HG02870 (cell line): ENCODE measurements at regions not wholly inside any gene's neighbourhood (a gene's known extent, or its start where the extent isn't known, plus 50 kb on each side); places are given as distances from the start of the nearest gene placed in this dataset.

Experiments
- ATAC-seq: cut with Tn5 transposase; IDR thresholded peaks from one replicate; pipeline ENCODE4 v1.9.1; 2021; ENCODE audit warnings: mild to moderate bottlenecking, moderate library complexity; ENCODE audit not compliant: unreplicated experiment

- no peak for ATAC-seq
Measured at GRCh38 chr7:130958846-130959245, 224.8 kb upstream of the KLF14 start.

DNA sequence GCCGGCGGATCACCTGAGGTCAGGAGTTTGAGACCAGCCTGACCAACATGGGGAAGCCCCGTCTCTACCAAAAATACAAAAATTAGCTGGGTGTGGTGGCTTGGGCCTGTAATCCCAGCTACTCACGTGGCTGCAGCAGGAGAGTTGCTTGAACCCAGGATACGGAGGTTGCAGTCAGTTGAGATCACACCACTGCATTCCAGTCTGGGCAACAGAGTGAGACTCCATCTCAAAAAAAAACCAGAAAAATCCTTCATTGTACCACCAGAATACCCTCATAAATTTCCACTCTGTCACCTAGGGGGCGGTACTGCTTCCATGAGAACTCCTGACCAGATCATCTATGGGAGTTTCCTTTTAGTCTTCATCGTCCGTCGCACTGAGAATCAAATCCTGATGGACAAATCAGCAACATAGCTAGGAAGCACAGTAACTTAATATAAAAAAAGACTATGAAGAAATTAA, 225.8 kb upstream of the KLF14 start:
- ATAC-seq, result no peak

DNA sequence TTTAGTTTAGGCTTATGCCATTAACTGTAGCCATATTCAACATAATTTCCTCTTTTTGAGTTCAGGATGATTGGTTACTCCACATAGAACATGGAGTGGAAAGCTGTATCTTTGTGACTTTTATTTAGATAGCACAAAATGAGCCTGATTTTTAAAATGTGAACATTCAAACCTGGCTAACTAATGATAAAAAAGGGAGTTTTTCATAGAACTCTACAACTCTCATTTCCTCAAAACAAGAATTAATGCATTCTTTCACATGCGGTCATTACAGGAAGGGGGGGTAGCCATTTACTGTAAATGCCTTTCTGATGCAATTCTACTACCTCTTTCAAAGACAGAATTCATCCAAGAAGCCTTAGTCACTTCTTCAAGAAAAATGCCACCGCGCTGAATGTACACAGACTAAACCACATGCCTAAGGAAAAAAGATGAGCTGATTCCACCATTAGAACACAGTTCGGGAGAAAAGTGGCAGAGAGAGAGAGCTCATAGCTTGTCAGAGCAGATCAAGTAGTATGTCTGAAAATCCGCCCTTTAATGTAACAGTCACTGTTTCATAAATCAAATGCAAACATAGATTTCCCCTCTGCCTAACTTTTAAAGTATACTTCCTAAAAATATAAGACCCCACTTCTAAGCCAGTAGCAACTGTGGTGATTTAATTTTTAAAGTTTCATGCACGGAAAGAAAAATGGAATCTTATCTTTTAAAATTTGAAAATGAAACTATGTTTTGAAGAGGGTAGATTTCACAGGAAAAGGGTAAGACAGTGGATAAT, 226.4 kb upstream of the KLF14 start:
- ATAC-seq, result no peak

DNA sequence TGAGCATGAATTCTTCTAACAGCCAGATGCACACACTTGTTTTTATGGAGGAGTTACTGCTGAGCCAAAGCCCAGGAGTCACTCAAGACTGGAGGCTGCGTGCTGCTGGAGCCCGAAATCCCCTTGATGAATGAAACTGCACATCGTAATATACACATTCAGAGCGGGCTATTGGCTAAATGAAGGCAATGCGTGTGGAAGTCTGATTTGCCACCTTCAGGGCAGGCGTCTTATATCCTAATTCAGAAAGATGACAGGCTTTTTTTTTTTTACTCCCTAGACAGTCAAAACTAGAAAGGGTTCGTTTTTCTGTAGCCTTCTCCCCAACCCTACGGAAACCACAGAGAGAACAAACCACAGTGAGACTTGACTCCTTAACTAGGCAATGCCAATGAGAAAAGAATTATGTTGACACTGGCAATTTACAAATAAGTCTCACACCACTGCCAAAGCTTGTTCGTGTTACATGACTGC, 227.2 kb upstream of the KLF14 start:
- ATAC-seq, result peak; percentile 67

DNA sequence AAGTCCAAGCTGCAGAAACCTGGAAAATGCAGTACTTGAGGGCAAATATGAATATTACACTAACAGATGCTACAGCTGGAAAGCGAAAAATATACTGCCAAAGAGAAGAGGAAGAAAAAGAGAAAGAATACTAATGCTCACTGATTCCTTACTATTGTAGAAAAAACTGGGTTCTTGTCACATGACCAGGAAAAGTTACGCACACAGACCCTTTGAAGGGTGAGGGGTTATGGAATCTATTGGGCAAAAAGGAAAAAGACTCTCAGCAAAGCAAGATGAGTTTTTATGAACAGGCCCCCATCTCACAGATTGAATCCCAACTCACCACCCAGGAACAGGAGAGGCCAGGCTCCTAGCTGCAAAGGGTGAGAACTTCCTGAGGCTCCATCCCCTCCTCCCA, 228.1 kb upstream of the KLF14 start:
- ATAC-seq, result no peak

GRCh38 chr7:130963339-130963738, 229.3 kb upstream of the KLF14 start:
- ATAC-seq, result no peak

DNA sequence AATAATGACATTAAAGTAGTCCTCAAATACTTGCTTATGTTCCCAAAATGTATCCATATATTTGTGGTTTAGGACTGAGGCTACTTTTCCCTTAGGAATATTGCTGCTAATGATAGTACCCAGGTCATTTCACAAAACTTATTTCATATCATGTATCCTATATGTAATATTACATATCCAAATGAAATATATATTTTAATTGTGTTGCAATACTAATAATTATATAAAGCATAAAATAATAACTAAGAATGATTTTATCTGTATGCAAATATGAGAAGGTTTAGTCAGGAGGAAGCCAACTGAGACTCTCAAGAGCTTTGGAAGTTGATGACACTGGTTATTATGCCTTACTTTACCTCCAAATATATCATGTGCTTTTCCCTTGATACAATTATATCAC, 231.5 kb upstream of the KLF14 start:
- no peak for ATAC-seq

DNA sequence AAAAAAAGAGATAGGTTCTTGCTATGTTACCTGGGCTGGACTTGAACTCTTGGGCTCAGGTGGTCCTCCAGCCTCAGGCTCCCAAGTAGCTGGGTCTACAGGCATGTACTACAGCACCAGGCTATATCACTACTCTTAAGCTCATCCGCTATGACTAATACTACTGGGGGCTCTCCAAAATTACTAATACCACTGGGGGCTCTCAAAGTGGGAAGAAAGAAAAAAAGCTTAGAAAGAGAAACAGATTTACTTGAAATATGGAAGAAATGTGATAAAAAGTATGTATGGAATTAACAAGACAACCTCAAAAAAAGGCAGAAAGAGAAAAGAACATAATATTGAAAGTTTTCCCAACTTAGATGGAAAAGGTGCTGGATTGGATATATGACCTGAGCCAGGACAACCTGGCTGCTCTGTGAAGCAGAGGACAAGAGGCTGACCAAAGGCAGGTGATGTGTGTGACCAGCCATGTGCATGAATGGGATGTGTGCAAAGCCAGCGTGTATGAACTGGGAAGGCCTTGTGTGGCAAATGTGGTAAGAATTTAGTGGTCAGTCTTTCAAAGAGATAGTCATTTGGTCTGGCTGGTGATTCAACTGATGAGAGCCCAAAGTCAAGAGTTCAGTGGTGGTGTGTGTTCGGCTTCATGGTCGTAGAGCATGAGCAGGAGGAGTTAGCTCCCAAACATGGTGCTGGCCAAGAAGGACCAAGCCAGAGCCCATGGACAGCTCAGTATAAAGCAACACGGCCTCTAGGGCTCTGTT, 232.4 kb upstream of the KLF14 start:
- ATAC-seq, result peak; percentile 77

- no peak for ATAC-seq
Measured at GRCh38 chr7:130970196-130970595, 236.2 kb upstream of the KLF14 start.

DNA sequence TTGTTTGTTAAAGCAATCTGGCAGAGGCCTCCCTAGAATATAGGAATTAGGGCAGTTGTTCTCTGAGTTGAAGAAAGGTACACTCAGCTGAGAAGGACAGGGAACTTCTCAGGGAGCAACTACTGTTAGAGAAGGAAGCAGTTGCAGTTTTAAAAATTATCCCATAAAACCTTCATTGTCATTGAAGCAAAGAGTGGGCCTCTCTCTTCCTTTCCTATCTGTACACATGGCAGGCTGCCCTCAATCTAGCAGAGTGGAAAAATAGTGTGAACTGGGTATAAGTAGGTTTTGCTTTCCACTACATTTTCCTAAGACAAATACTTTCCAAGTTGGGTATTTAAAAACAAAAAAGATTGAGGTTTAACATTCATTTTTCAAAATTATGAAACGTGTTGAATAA, 236.7 kb upstream of the KLF14 start:
- no peak for ATAC-seq

- no peak for ATAC-seq
Measured at GRCh38 chr7:130971297-130971696, 237.3 kb upstream of the KLF14 start.

- no peak for ATAC-seq
Measured at GRCh38 chr7:130972201-130972600, 238.2 kb upstream of the KLF14 start.

DNA sequence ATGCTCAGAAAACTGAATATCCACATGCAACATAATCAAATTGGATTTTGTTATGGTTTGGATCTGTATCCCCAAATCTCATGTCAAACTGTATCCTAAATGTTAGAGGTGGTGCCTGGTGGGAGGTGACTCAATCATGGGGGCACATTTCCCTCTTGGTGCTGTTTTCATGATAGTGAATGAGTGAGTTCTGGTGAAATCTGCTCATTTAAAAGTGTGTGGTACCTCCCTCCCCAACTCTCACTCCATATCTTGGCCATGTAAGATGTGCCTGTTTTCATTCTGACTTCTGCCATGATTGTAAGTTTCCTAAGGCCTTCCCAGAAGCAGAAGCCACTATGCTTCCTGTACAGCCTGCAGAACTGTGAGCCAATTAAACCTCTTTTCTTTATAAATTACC, 239.6 kb upstream of the KLF14 start:
- no peak for ATAC-seq

- ATAC-seq, result no peak
Measured at GRCh38 chr7:130974169-130974568, 240.2 kb upstream of the KLF14 start.

- ATAC-seq, result no peak
Measured at GRCh38 chr7:130974794-130975193, 240.8 kb upstream of the KLF14 start.

GRCh38 chr7:130975731-130976130, 241.7 kb upstream of the KLF14 start:
- no peak for ATAC-seq

GRCh38 chr7:130982160-130982638, 248.2 kb upstream of the KLF14 start:
- peak; percentile 51 for ATAC-seq

DNA sequence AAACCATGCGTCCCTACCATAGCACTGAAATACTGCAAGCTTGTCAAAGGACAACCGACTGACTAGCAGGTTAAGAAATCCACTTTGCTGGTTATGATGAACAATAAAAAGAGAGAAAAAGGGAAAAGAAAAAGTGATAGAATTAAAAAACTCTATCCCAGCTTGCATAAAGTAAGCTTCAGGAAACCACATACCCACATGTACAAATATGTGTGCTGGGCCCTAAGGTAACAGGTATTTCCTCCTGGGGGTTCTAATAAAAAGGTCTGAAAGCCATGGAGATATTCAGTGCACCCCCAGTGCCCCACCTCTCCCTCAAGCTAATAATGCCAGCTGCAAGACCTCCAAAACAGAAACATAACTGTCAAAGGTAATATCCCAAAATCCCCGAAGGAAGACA, 248.6 kb upstream of the KLF14 start:
- no peak for ATAC-seq

DNA sequence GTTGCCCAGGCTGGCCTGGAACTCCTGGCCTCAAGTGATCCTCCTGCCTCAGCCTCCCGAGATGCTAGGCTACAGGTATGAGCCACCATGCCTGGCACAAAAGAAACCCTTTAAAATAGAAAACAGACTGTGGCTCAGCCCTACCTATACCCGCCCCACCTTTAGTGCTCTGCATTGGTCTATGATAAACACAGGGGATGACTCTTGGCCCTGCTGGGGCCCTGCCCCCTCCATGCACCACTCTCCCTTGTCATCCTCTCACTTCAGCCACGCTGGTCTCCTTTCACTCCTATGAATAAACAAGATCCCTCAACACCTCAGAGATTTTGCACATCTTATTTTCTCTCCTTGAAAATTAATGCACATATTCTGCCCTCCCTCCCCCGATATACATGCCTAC, 251.4 kb upstream of the KLF14 start:
- no peak for ATAC-seq

GRCh38 chr7:130986261-130986690, 252.3 kb upstream of the KLF14 start:
- ATAC-seq, result no peak

DNA sequence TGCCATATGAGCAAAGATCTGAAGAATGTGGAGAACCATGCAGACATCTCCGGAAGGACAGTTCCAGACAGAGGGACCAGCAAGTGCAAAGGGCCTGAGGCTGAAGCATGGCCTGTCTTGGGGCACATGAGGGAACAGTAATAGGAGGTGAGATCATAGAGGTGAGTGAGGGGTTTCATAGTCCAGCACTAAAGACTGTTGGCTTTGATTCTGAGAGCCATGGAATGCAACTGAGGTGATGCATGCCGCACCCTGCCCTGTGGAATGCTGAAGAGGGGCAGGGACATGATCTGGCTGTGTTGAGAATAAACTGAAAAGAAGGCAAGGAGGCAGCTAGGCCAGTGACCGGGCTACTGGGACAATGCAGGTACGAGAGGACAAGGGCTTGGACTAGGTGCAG, 253.1 kb upstream of the KLF14 start:
- no peak for ATAC-seq

DNA sequence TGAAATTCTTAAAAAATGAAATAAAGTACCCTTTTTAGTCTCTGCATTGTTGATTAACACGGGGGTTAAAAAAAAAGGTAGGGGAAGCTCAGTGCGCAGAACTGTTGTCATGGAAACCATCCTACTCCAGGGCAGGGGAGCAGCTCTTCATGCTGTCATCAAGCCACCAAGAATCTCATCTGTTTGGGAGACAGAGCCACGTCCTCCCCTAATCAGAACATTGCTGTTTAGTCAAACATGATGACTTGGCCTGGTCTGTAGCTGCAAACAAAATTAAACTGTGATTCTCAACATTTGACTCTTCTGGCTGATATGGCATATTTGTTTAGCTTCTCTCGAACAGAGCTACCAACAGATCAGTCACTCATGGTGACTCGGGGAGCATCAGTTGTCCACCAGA, 254.4 kb upstream of the KLF14 start:
- ATAC-seq, result no peak
